HEK293 (cell line): ENCODE measurements at regions not wholly inside any gene's neighbourhood (a gene's known extent, or its start where the extent isn't known, plus 50 kb on each side); places are given as distances from the start of the nearest gene placed in this dataset.

Experiments used
- CTCF ChIA-PET: fragments of 350-600 bp; formaldehyde crosslinking; extraction: SDS; loops from one replicate; lab custom pipeline; 2021; ENCODE audit warnings: antibody characterized with exemption; lab: Yijun Ruan, JAX
- POLR2A ChIA-PET: fragments of 300-600 bp; formaldehyde crosslinking; extraction: SDS; loops from one replicate; lab custom pipeline; 2020; ENCODE audit warnings: antibody characterized with exemption, inconsistent platforms; lab: Yijun Ruan, JAX
- H3K27ac ChIP-seq: fragments of 200-500 bp; sonication (Bioruptor generic); 2 replicates; pipeline ENCODE4 v1.5.1; 2014; ENCODE audit warnings: low read depth, low read length, control low read depth, inconsistent platforms; ENCODE audit errors: extremely low read depth
- H3K36me3 ChIP-seq, 2 experiments: fragments of 200-500 bp in 1 of 2; sonication (Bioruptor generic) in 1 of 2; 1 replicate in 1 of 2; 2 replicates in 1 of 2; pipeline ENCODE4 v1.5.1; 2014 to 2017; ENCODE audit warnings: inconsistent platforms in 2 of 2, low read length in 2 of 2; ENCODE audit not compliant: control insufficient read depth in 2 of 2, insufficient read depth in 1 of 2
- H3K4me1 ChIP-seq: fragments of 200-500 bp; sonication (Bioruptor generic); 2 replicates; pipeline ENCODE4 v1.5.1; 2014; ENCODE audit warnings: mild to moderate bottlenecking, low read length, inconsistent platforms; ENCODE audit not compliant: control insufficient read depth, insufficient read depth
- H3K4me3 ChIP-seq: 2 replicates; pipeline ENCODE4 v1.5.1; 2011; ENCODE audit warnings: low read depth, mild to moderate bottlenecking, control low read depth, low read length, moderate library complexity
- H3K9me3 ChIP-seq: fragments of 200-500 bp; sonication (Bioruptor generic); 2 replicates; pipeline ENCODE4 v1.5.1; 2014; ENCODE audit warnings: low read depth, low read length, inconsistent platforms; ENCODE audit not compliant: control insufficient read depth, insufficient read depth
- GFI1B ChIP-seq: fragments of 450-650 bp; formaldehyde crosslinking; IDR thresholded peaks from 2 replicates; pipeline ENCODE4 v1.5.1; 2016; ENCODE audit warnings: missing biosample characterization, missing genetic modification characterization
- MZF1 ChIP-seq: fragments of 450-650 bp; formaldehyde crosslinking; IDR thresholded peaks from 2 replicates; pipeline ENCODE4 v1.5.1; 2017; ENCODE audit warnings: missing biosample characterization, missing genetic modification characterization, borderline replicate concordance
- OVOL3 ChIP-seq: fragments of 450-650 bp; formaldehyde crosslinking; IDR thresholded peaks from 2 replicates; pipeline ENCODE4 v1.5.1; 2016; ENCODE audit warnings: missing biosample characterization, missing genetic modification characterization
- YY2 ChIP-seq: fragments of 450-650 bp; formaldehyde crosslinking; IDR thresholded peaks from 2 replicates; pipeline ENCODE4 v1.5.1; 2016; ENCODE audit warnings: missing biosample characterization, missing genetic modification characterization
- ZBTB20 ChIP-seq: fragments of 450-650 bp; formaldehyde crosslinking; IDR thresholded peaks from 2 replicates; pipeline ENCODE4 v1.5.1; 2016; ENCODE audit warnings: missing biosample characterization, missing genetic modification characterization
- ZNF174 ChIP-seq: fragments of 450-650 bp; formaldehyde crosslinking; IDR thresholded peaks from 2 replicates; pipeline ENCODE4 v1.5.0; 2017; ENCODE audit warnings: missing biosample characterization, mild to moderate bottlenecking, missing genetic modification characterization
- ZNF266 ChIP-seq: fragments of 450-650 bp; formaldehyde crosslinking; IDR thresholded peaks from 2 replicates; pipeline ENCODE4 v1.5.1; 2016; ENCODE audit warnings: missing biosample characterization, missing genetic modification characterization, low read depth
- ZNF341 ChIP-seq: fragments of 450-650 bp; formaldehyde crosslinking; IDR thresholded peaks from 2 replicates; pipeline ENCODE4; 2016; ENCODE audit warnings: low read depth, missing biosample characterization, missing genetic modification characterization
- ZNF473 ChIP-seq: fragments of 450-650 bp; formaldehyde crosslinking; IDR thresholded peaks from 2 replicates; pipeline ENCODE4 v1.5.1; 2017; ENCODE audit warnings: missing biosample characterization, missing genetic modification characterization
- ZNF560 ChIP-seq: fragments of 450-650 bp; formaldehyde crosslinking; IDR thresholded peaks from 2 replicates; pipeline ENCODE4 v1.5.1; 2017; ENCODE audit warnings: missing biosample characterization, missing genetic modification characterization, borderline replicate concordance
- ZNF791 ChIP-seq: fragments of 450-650 bp; formaldehyde crosslinking; IDR thresholded peaks from 2 replicates; pipeline ENCODE4 v1.5.1; 2016; ENCODE audit warnings: missing biosample characterization, missing genetic modification characterization
- TF ChIP-seq, protein P1 (sequence below): fragments of 450-650 bp; formaldehyde crosslinking; IDR thresholded peaks from 2 replicates; pipeline ENCODE4 v1.5.1; 2017; ENCODE audit warnings: missing biosample characterization, mild to moderate bottlenecking, missing genetic modification characterization, moderate library complexity
- TF ChIP-seq, protein P2 (sequence below): fragments of 450-650 bp; formaldehyde crosslinking; IDR thresholded peaks from 2 replicates; pipeline ENCODE4 v1.5.1; 2016; ENCODE audit warnings: missing biosample characterization, missing genetic modification characterization
- TF ChIP-seq, protein P3 (sequence below): fragments of 450-650 bp; formaldehyde crosslinking; IDR thresholded peaks from 2 replicates; pipeline ENCODE4 v1.5.1; 2016; ENCODE audit warnings: missing biosample characterization, missing genetic modification characterization
- TF ChIP-seq, protein P4 (sequence below): fragments of 450-650 bp; formaldehyde crosslinking; IDR thresholded peaks from 2 replicates; pipeline ENCODE4 v1.5.1; 2017; ENCODE audit warnings: missing biosample characterization, missing genetic modification characterization
- TF ChIP-seq, protein P5 (sequence below): fragments of 450-650 bp; formaldehyde crosslinking; IDR thresholded peaks from 2 replicates; pipeline ENCODE4 v1.5.1; 2016; ENCODE audit warnings: missing biosample characterization, missing genetic modification characterization
- TF ChIP-seq, protein P6 (sequence below): fragments of 450-650 bp; formaldehyde crosslinking; IDR thresholded peaks from 2 replicates; pipeline ENCODE4 v1.5.1; 2016; ENCODE audit warnings: missing biosample characterization, missing genetic modification characterization
- TF ChIP-seq, protein P7 (sequence below): fragments of 450-650 bp; formaldehyde crosslinking; IDR thresholded peaks from 2 replicates; pipeline ENCODE4 v1.5.1; 2016; ENCODE audit warnings: missing biosample characterization, missing genetic modification characterization

DNA sequence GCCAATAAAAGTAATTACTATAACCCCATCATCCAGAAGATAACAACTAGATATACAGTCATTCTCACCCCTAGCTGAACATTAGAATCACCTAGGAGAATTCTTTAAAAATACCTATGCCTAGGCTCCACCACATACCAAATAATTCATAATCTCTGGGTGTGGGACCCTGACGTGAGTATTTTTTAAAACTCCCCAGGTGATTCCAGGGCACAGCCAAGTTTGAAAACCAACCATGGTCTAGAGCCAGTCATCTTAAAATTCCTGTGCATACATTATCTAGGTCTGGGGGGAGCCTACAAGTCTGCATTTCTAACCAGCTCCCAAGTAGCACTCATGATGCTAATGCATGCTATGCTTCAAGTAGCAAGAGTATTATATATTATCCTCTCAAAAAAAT, 281.0 kb upstream of the MTNR1B start:
- Histone ChIP-seq H3K27ac (no peak overlapping the region), H3K36me3 (no peaks in the 10 kb centered on the region), H3K4me3 (no peak overlapping the region), H3K4me1 (0 out of 2 replicates have a peak, but pooled peaks cover 2% of the 10 kb centered on the region), H3K9me3 (no peaks in the 10 kb centered on the region)
- TF ChIP-seq ZNF266 (tag by site-specific recombination): no peak
- TF ChIP-seq ZNF791: no peak
- TF ChIP-seq OVOL3: no peak
- no peak for TF ChIP-seq ZNF341
- TF ChIP-seq ZNF473 (tag by site-specific recombination): no peak
- POLR2A ChIA-PET: no interaction called here
- CTCF ChIA-PET: interaction anchor here (0.7 kb wide), 1 partner anchor 1155 kb away, joined by 3 read pairs; no protein-coding TSS in a partner anchor

DNA sequence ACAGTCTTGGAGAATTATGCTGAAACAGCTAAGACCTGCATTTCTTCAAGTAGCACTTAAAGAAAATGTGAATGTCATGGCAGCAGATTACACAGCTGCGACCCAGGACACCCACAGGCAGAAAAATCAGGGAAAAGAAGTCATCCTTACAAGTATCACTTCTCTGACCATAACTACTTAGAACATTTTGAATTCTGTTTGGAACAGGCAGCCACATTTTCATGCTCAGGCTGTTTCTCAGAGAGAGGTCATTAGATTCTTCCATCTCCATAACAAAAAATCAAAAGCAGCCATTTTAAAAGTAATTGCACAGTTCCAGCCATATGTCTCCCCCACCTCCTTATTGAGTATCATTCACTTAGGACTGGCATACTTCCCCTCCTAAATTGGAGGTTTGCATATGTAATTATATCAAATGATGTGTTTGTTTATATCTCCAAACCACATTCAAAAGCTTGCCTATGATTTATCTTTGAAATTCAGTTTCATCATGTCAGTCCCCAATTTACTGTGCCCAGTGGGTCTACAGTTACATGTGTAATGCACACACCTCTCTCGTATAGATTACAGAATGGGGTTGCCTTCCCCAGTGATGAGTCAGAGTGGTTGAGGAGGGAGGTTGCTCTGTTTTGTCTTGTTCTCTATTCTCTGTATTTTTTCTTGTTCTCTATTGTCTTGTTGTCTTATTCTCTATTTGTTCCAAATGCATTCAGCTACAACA, 276.5 kb upstream of the MTNR1B start:
- Histone ChIP-seq H3K4me3 (no peak overlapping the region), H3K36me3 (no peaks in the 10 kb centered on the region), H3K4me1 (peaks cover 4% of the 10 kb centered on the region; the same call in 1 of the 2 replicates), H3K9me3 (no peaks in the 10 kb centered on the region), H3K27ac (no peak overlapping the region)
- ChIA-PET CTCF (no interaction called here), POLR2A (no interaction called here)
- TF ChIP-seq, protein P1, sequence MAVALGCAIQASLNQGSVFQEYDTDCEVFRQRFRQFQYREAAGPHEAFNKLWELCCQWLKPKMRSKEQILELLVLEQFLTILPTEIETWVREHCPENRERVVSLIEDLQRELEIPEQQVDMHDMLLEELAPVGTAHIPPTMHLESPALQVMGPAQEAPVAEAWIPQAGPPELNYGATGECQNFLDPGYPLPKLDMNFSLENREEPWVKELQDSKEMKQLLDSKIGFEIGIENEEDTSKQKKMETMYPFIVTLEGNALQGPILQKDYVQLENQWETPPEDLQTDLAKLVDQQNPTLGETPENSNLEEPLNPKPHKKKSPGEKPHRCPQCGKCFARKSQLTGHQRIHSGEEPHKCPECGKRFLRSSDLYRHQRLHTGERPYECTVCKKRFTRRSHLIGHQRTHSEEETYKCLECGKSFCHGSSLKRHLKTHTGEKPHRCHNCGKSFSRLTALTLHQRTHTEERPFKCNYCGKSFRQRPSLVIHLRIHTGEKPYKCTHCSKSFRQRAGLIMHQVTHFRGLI (tag by site-specific recombination): no peak
- TF ChIP-seq ZBTB20: no peak
- TF ChIP-seq, protein P2, sequence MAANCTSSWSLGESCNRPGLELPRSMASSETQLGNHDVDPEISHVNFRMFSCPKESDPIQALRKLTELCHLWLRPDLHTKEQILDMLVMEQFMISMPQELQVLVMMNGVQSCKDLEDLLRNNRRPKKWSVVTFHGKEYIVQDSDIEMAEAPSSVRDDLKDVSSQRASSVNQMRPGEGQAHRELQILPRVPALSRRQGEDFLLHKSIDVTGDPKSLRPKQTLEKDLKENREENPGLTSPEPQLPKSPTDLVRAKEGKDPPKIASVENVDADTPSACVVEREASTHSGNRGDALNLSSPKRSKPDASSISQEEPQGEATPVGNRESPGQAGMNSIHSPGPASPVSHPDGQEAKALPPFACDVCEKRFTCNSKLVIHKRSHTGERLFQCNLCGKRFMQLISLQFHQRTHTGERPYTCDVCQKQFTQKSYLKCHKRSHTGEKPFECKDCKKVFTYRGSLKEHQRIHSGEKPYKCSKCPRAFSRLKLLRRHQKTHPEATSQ (tag by site-specific recombination): no peak
- TF ChIP-seq YY2: no peak
- no peak for TF ChIP-seq ZNF266 (tag by site-specific recombination)
- TF ChIP-seq, protein P3, sequence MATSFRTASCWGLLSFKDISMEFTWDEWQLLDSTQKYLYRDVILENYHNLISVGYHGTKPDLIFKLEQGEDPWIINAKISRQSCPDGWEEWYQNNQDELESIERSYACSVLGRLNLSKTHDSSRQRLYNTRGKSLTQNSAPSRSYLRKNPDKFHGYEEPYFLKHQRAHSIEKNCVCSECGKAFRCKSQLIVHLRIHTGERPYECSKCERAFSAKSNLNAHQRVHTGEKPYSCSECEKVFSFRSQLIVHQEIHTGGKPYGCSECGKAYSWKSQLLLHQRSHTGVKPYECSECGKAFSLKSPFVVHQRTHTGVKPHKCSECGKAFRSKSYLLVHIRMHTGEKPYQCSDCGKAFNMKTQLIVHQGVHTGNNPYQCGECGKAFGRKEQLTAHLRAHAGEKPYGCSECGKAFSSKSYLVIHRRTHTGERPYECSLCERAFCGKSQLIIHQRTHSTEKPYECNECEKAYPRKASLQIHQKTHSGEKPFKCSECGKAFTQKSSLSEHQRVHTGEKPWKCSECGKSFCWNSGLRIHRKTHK: no peak
- TF ChIP-seq, protein P4, sequence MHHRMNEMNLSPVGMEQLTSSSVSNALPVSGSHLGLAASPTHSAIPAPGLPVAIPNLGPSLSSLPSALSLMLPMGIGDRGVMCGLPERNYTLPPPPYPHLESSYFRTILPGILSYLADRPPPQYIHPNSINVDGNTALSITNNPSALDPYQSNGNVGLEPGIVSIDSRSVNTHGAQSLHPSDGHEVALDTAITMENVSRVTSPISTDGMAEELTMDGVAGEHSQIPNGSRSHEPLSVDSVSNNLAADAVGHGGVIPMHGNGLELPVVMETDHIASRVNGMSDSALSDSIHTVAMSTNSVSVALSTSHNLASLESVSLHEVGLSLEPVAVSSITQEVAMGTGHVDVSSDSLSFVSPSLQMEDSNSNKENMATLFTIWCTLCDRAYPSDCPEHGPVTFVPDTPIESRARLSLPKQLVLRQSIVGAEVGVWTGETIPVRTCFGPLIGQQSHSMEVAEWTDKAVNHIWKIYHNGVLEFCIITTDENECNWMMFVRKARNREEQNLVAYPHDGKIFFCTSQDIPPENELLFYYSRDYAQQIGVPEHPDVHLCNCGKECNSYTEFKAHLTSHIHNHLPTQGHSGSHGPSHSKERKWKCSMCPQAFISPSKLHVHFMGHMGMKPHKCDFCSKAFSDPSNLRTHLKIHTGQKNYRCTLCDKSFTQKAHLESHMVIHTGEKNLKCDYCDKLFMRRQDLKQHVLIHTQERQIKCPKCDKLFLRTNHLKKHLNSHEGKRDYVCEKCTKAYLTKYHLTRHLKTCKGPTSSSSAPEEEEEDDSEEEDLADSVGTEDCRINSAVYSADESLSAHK (tag by site-specific recombination): no peak
- no peak for TF ChIP-seq GFI1B (tag by site-specific recombination)
- TF ChIP-seq, protein P5, sequence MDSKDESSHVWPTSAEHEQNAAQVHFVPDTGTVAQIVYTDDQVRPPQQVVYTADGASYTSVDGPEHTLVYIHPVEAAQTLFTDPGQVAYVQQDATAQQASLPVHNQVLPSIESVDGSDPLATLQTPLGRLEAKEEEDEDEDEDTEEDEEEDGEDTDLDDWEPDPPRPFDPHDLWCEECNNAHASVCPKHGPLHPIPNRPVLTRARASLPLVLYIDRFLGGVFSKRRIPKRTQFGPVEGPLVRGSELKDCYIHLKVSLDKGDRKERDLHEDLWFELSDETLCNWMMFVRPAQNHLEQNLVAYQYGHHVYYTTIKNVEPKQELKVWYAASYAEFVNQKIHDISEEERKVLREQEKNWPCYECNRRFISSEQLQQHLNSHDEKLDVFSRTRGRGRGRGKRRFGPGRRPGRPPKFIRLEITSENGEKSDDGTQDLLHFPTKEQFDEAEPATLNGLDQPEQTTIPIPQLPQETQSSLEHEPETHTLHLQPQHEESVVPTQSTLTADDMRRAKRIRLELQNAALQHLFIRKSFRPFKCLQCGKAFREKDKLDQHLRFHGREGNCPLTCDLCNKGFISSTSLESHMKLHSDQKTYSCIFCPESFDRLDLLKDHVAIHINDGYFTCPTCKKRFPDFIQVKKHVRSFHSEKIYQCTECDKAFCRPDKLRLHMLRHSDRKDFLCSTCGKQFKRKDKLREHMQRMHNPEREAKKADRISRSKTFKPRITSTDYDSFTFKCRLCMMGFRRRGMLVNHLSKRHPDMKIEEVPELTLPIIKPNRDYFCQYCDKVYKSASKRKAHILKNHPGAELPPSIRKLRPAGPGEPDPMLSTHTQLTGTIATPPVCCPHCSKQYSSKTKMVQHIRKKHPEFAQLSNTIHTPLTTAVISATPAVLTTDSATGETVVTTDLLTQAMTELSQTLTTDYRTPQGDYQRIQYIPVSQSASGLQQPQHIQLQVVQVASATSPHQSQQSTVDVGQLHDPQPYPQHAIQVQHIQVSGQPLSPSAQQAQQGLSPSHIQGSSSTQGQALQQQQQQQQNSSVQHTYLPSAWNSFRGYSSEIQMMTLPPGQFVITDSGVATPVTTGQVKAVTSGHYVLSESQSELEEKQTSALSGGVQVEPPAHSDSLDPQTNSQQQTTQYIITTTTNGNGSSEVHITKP (tag by site-specific recombination): peak; percentile 55
- TF ChIP-seq ZNF560 (tag by site-specific recombination): no peak
- TF ChIP-seq, protein P6, sequence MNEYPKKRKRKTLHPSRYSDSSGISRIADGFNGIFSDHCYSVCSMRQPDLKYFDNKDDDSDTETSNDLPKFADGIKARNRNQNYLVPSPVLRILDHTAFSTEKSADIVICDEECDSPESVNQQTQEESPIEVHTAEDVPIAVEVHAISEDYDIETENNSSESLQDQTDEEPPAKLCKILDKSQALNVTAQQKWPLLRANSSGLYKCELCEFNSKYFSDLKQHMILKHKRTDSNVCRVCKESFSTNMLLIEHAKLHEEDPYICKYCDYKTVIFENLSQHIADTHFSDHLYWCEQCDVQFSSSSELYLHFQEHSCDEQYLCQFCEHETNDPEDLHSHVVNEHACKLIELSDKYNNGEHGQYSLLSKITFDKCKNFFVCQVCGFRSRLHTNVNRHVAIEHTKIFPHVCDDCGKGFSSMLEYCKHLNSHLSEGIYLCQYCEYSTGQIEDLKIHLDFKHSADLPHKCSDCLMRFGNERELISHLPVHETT: no peak
- TF ChIP-seq, protein P7, sequence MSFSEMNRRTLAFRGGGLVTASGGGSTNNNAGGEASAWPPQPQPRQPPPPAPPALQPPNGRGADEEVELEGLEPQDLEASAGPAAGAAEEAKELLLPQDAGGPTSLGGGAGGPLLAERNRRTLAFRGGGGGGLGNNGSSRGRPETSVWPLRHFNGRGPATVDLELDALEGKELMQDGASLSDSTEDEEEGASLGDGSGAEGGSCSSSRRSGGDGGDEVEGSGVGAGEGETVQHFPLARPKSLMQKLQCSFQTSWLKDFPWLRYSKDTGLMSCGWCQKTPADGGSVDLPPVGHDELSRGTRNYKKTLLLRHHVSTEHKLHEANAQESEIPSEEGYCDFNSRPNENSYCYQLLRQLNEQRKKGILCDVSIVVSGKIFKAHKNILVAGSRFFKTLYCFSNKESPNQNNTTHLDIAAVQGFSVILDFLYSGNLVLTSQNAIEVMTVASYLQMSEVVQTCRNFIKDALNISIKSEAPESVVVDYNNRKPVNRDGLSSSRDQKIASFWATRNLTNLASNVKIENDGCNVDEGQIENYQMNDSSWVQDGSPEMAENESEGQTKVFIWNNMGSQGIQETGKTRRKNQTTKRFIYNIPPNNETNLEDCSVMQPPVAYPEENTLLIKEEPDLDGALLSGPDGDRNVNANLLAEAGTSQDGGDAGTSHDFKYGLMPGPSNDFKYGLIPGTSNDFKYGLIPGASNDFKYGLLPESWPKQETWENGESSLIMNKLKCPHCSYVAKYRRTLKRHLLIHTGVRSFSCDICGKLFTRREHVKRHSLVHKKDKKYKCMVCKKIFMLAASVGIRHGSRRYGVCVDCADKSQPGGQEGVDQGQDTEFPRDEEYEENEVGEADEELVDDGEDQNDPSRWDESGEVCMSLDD (tag by site-specific recombination): no peak
- TF ChIP-seq ZNF174 (tag by site-specific recombination): no peak
- peak; percentile 42; the same call in 1 of the 2 replicates for TF ChIP-seq MZF1 (tag by site-specific recombination)
